Adrenal gland (tissue), 5 donors: ENCODE measurements at regions not wholly inside any gene's neighbourhood (a gene's known extent, or its start where the extent isn't known, plus 50 kb on each side); places are given as distances from the start of the nearest gene placed in this dataset.

Source experiments
- CTCF ChIP-seq, 6 experiments: fragments of 450-650 bp in 4 of 6; fragments of 200-600 bp in 2 of 6; sonication (generic) in 1 of 6; IDR thresholded peaks; 1 replicate in 5 of 6; 2 replicates in 1 of 6; pipeline versions ENCODE4 v1.5.1 to v1.8.0; 2016 to 2021; ENCODE audit warnings: antibody characterized with exemption in 6 of 6, mild to moderate bottlenecking in 2 of 6, moderate library complexity in 1 of 6
- POLR2A ChIP-seq, 2 donors: fragments of 450-650 bp; IDR thresholded peaks; one replicate each; pipeline ENCODE4 v1.6.1; 2017; ENCODE audit warnings: antibody characterized with exemption in 2 of 2, mild to moderate bottlenecking in 2 of 2, moderate library complexity in 1 of 2
- donor health status: DM: no; HTN: no; CAD: no.

GRCh38 chr2:13066676-13067075 is 349.9 kb downstream of the TRIB2 start:
- no peak for TF ChIP-seq POLR2A (IDR thresholded peaks at IDR 0.05)
- TF ChIP-seq CTCF (IDR thresholded peaks at IDR 0.05), result no peak
